ENCODE measurements at regions not wholly inside any gene's neighbourhood (a gene's known extent, or its start where the extent isn't known, plus 50 kb on each side); places are given as distances from the start of the nearest gene placed in this dataset.

- TF ChIP-seq ZNF138 (CRISPR knock-in tag; conservative IDR thresholded peaks at IDR 0.05) = no peak
- no peak for TF ChIP-seq E2F4 (CRISPR knock-in tag; IDR thresholded peaks at IDR 0.05; ENCODE audit: borderline replicate concordance, low read depth)
- no peak for TF ChIP-seq USF2 (CRISPR knock-in tag; IDR thresholded peaks at IDR 0.05)
- TF ChIP-seq CTCF (IDR thresholded peaks at IDR 0.05) = no peak
- TF ChIP-seq PRDM15 (CRISPR knock-in tag; IDR thresholded peaks at IDR 0.05) = no peak
- no peak for TF ChIP-seq ZNF263 (CRISPR knock-in tag; IDR thresholded peaks at IDR 0.05; ENCODE audit: low read depth)
- no peak for TF ChIP-seq ATF2 (CRISPR knock-in tag; IDR thresholded peaks at IDR 0.05; ENCODE audit: borderline replicate concordance, low read depth)
- no peak for TF ChIP-seq IRF1 (CRISPR knock-in tag; IDR thresholded peaks at IDR 0.05)
Measured at GRCh38 chr7:46089281-46089680, 168.2 kb upstream of the IGFBP3 start.
